SK-N-SH (cell line): ENCODE measurements at regions not wholly inside any gene's neighbourhood (a gene's known extent, or its start where the extent isn't known, plus 50 kb on each side); places are given as distances from the start of the nearest gene placed in this dataset.
"Not testable (repeated sequence)": the region's sequence is repeated elsewhere in the genome, so short reads cannot be mapped to it uniquely, and the experiment has no call there.

Experiments used
- EP300 ChIP-seq, 2 experiments: IDR thresholded peaks; 2 replicates each; pipeline versions ENCODE4 v1.4.0 to v1.6.1; 2012; ENCODE audit warnings: borderline replicate concordance in 1 of 2, low read depth in 1 of 2, low read length in 1 of 2
- EZH2phosphoT487 ChIP-seq: fragments of 200-600 bp; sonication (generic); IDR thresholded peaks from 2 replicates; pipeline ENCODE4 v1.6.1; 2017; ENCODE audit warnings: low read depth, mixed run types, mild to moderate bottlenecking, antibody characterized with exemption, moderate library complexity, borderline replicate concordance
- FOXM1 ChIP-seq: IDR thresholded peaks from 2 replicates; pipeline ENCODE4 v1.4.0; 2012; ENCODE audit warnings: low read depth, mild to moderate bottlenecking
- POLR2AphosphoS5 ChIP-seq: IDR thresholded peaks from 2 replicates; pipeline ENCODE4 v1.6.1; 2012; ENCODE audit warnings: low read depth, low read length
- RAD21 ChIP-seq: IDR thresholded peaks from 2 replicates; pipeline ENCODE4 v1.6.1; 2012; ENCODE audit warnings: mild to moderate bottlenecking, low read length
- RFX5 ChIP-seq: IDR thresholded peaks from 2 replicates; pipeline ENCODE4 v1.6.1; 2012; ENCODE audit warnings: mild to moderate bottlenecking, improper control_type of control experiment, low read length
- SMC3 ChIP-seq: IDR thresholded peaks from 2 replicates; pipeline ENCODE4 v1.6.1; 2012; ENCODE audit warnings: low read depth, low read length, improper control_type of control experiment
- YY1 ChIP-seq: IDR thresholded peaks from 2 replicates; pipeline ENCODE4 v1.4.0; 2012; ENCODE audit warnings: low read depth, mild to moderate bottlenecking
- TF ChIP-seq, protein P1 (sequence below): fragments of 200-600 bp; sonication (generic); IDR thresholded peaks from 2 replicates; pipeline ENCODE4 v1.6.1; 2017; ENCODE audit warnings: antibody characterized with exemption, mild to moderate bottlenecking, moderate library complexity

GRCh38 chr7:76932957-76933356 is 99.2 kb downstream of the SPDYE17 start:
- not testable (repeated sequence) for TF ChIP-seq EZH2phosphoT487; RFX5; FOXM1; POLR2AphosphoS5; YY1; EP300 (IDR thresholded peaks at IDR 0.05; ENCODE audit: borderline replicate concordance in 1 of 2, low read depth in 1 of 2, low read length in 1 of 2); SMC3; RAD21
- TF ChIP-seq, protein P1, sequence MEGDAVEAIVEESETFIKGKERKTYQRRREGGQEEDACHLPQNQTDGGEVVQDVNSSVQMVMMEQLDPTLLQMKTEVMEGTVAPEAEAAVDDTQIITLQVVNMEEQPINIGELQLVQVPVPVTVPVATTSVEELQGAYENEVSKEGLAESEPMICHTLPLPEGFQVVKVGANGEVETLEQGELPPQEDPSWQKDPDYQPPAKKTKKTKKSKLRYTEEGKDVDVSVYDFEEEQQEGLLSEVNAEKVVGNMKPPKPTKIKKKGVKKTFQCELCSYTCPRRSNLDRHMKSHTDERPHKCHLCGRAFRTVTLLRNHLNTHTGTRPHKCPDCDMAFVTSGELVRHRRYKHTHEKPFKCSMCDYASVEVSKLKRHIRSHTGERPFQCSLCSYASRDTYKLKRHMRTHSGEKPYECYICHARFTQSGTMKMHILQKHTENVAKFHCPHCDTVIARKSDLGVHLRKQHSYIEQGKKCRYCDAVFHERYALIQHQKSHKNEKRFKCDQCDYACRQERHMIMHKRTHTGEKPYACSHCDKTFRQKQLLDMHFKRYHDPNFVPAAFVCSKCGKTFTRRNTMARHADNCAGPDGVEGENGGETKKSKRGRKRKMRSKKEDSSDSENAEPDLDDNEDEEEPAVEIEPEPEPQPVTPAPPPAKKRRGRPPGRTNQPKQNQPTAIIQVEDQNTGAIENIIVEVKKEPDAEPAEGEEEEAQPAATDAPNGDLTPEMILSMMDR, result not testable (repeated sequence)
